ENCODE measurements at regions not wholly inside any gene's neighbourhood (a gene's known extent, or its start where the extent isn't known, plus 50 kb on each side); places are given as distances from the start of the nearest gene placed in this dataset.

GRCh38 chrX:69067841-69068240 lies 97.4 kb downstream of the PJA1 start:
- no peaks in the 10 kb centered on the region for H3K9me3 ChIP-seq (ENCODE audit: control insufficient read depth, insufficient read depth, low read depth, low read length)
- POLR2A ChIA-PET = no interaction called here
- no peak for ATAC-seq
- in situ Hi-C loops (cut with HindIII; ENCODE audit: low pct_unique_long_range_greater_than_20kb, low sequenced_read_pairs) (no loop called here), intact Hi-C loops (cut with micrococcal nuclease; ENCODE audit: unreplicated experiment) (no loop called here)
- TF ChIP-seq TCF7L2 (IDR thresholded peaks at IDR 0.05; ENCODE audit: low read depth, low read length) = no peak
- TF ChIP-seq, protein P1, sequence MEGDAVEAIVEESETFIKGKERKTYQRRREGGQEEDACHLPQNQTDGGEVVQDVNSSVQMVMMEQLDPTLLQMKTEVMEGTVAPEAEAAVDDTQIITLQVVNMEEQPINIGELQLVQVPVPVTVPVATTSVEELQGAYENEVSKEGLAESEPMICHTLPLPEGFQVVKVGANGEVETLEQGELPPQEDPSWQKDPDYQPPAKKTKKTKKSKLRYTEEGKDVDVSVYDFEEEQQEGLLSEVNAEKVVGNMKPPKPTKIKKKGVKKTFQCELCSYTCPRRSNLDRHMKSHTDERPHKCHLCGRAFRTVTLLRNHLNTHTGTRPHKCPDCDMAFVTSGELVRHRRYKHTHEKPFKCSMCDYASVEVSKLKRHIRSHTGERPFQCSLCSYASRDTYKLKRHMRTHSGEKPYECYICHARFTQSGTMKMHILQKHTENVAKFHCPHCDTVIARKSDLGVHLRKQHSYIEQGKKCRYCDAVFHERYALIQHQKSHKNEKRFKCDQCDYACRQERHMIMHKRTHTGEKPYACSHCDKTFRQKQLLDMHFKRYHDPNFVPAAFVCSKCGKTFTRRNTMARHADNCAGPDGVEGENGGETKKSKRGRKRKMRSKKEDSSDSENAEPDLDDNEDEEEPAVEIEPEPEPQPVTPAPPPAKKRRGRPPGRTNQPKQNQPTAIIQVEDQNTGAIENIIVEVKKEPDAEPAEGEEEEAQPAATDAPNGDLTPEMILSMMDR (IDR thresholded peaks at IDR 0.05) = no peak
- TF ChIP-seq, protein P2, sequence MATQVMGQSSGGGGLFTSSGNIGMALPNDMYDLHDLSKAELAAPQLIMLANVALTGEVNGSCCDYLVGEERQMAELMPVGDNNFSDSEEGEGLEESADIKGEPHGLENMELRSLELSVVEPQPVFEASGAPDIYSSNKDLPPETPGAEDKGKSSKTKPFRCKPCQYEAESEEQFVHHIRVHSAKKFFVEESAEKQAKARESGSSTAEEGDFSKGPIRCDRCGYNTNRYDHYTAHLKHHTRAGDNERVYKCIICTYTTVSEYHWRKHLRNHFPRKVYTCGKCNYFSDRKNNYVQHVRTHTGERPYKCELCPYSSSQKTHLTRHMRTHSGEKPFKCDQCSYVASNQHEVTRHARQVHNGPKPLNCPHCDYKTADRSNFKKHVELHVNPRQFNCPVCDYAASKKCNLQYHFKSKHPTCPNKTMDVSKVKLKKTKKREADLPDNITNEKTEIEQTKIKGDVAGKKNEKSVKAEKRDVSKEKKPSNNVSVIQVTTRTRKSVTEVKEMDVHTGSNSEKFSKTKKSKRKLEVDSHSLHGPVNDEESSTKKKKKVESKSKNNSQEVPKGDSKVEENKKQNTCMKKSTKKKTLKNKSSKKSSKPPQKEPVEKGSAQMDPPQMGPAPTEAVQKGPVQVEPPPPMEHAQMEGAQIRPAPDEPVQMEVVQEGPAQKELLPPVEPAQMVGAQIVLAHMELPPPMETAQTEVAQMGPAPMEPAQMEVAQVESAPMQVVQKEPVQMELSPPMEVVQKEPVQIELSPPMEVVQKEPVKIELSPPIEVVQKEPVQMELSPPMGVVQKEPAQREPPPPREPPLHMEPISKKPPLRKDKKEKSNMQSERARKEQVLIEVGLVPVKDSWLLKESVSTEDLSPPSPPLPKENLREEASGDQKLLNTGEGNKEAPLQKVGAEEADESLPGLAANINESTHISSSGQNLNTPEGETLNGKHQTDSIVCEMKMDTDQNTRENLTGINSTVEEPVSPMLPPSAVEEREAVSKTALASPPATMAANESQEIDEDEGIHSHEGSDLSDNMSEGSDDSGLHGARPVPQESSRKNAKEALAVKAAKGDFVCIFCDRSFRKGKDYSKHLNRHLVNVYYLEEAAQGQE (IDR thresholded peaks at IDR 0.05; ENCODE audit: insufficient read depth in 1 of 2, low read depth in 2 of 2, low read length in 1 of 2) = no peak
- no peak for TF ChIP-seq SIN3A (IDR thresholded peaks at IDR 0.05; ENCODE audit: borderline replicate concordance, insufficient read depth, low read depth, low read length)
- no peak for TF ChIP-seq POLR2AphosphoS5 (IDR thresholded peaks at IDR 0.05; ENCODE audit: low read depth, low read length)
- H3K4me1 ChIP-seq (ENCODE audit: control insufficient read depth, insufficient read depth, low read length) = no peaks in the 10 kb centered on the region
- no peak overlapping the region for H3K4me3 ChIP-seq (ENCODE audit: low read depth in 2 of 2, low read length in 2 of 2)
- no peaks in the 10 kb centered on the region for H3K36me3 ChIP-seq (ENCODE audit: control insufficient read depth, insufficient read depth, low read length)
- H3K27me3 ChIP-seq (ENCODE audit: control insufficient read depth, insufficient read depth, low read length) = no peaks in the 10 kb centered on the region
- BruUV-seq (replicated peaks) = no TSS peak
- H3K27ac ChIP-seq (ENCODE audit: low read length) = no peak overlapping the region
- CTCF ChIA-PET = no interaction called here
- no peak for DNase-seq (ENCODE audit: low read depth, low spot score)

GRCh38 chrX:69066966-69067525 lies 98.2 kb downstream of the PJA1 start:
- Histone ChIP-seq H3K4me3 (ENCODE audit: low read depth in 2 of 2, low read length in 2 of 2) (no peak overlapping the region), H3K9me3 (ENCODE audit: control insufficient read depth, insufficient read depth, low read depth, low read length) (no peaks in the 10 kb centered on the region), H3K4me1 (ENCODE audit: control insufficient read depth, insufficient read depth, low read length) (no peaks in the 10 kb centered on the region), H3K36me3 (ENCODE audit: control insufficient read depth, insufficient read depth, low read length) (no peaks in the 10 kb centered on the region), H3K27ac (ENCODE audit: low read length) (no peak overlapping the region), H3K27me3 (ENCODE audit: control insufficient read depth, insufficient read depth, low read length) (no peaks in the 10 kb centered on the region)
- DNase-seq (ENCODE audit: low read depth, low spot score) = no peak
- ChIA-PET CTCF (no interaction called here), POLR2A (no interaction called here)
- BruUV-seq (replicated peaks) = no TSS peak
- ATAC-seq = no peak
- TF ChIP-seq, protein P1 (IDR thresholded peaks at IDR 0.05) = no peak
- TF ChIP-seq SIN3A (IDR thresholded peaks at IDR 0.05; ENCODE audit: borderline replicate concordance, insufficient read depth, low read depth, low read length) = no peak
- TF ChIP-seq, protein P2 (IDR thresholded peaks at IDR 0.05; ENCODE audit: insufficient read depth in 1 of 2, low read depth in 2 of 2, low read length in 1 of 2) = no peak
- no peak for TF ChIP-seq TCF7L2 (IDR thresholded peaks at IDR 0.05; ENCODE audit: low read depth, low read length)
- no peak for TF ChIP-seq POLR2AphosphoS5 (IDR thresholded peaks at IDR 0.05; ENCODE audit: low read depth, low read length)
- intact Hi-C loops (cut with micrococcal nuclease; ENCODE audit: unreplicated experiment) = no loop called here
- in situ Hi-C loops (cut with HindIII; ENCODE audit: low pct_unique_long_range_greater_than_20kb, low sequenced_read_pairs) = no loop called here
